WTC11 (cell line): ENCODE measurements at regions not wholly inside any gene's neighbourhood (a gene's known extent, or its start where the extent isn't known, plus 50 kb on each side); places are given as distances from the start of the nearest gene placed in this dataset.
"Not testable (repeated sequence)": the region's sequence is repeated elsewhere in the genome, so short reads cannot be mapped to it uniquely, and the experiment has no call there.

Experiments
- ATAC-seq: fragments of 200-7000 bp; cut with Tn5 transposase; 2 replicates; pipeline ENCODE4 v1.10.0; 2021; ENCODE audit warnings: mild to moderate bottlenecking, moderate library complexity
- CTCF ChIA-PET: fragments of 300-600 bp; sonication (Branson Sonifier 250); formaldehyde crosslinking; loops from one replicate; lab custom pipeline; 2021; ENCODE audit warnings: antibody characterized with exemption; lab: Charles Lee
- POLR2A ChIA-PET: fragments of 350-600 bp; sonication (Branson Sonifier 250); formaldehyde crosslinking; loops from one replicate; lab custom pipeline; 2021; ENCODE audit warnings: antibody characterized with exemption; lab: Charles Lee
- DNase-seq: peaks from one replicate; pipeline ENCODE4 v3.0.0; 2021; ENCODE audit warnings: low spot score
- H3K27ac Mint-ChIP-seq: 2 replicates; pipeline ENCODE4 v1.8.0; 2021; ENCODE audit warnings: mixed read lengths
- H3K27me3 Mint-ChIP-seq: 2 replicates; pipeline ENCODE4 v1.8.0; 2021; ENCODE audit warnings: low read depth, mild to moderate bottlenecking, moderate library complexity, mixed read lengths
- H3K36me3 Mint-ChIP-seq: 2 replicates; pipeline ENCODE4 v1.8.0; 2021; ENCODE audit warnings: mixed read lengths
- H3K4me1 Mint-ChIP-seq: 2 replicates; pipeline ENCODE4 v1.8.0; 2022; ENCODE audit warnings: mixed read lengths
- H3K4me3 Mint-ChIP-seq: 2 replicates; pipeline ENCODE4 v1.8.0; 2021; ENCODE audit warnings: mild to moderate bottlenecking, moderate library complexity, mixed read lengths
- H3K9me3 Mint-ChIP-seq: 2 replicates; pipeline ENCODE4 v1.8.0; 2021; ENCODE audit warnings: mixed read lengths

GRCh38 chr1:196366-196765, 255.1 kb downstream of the OR4F29 start:
- CTCF ChIA-PET, ATAC-seq, DNase-seq, H3K36me3 Mint-ChIP-seq, H3K4me3 Mint-ChIP-seq, H3K9me3 Mint-ChIP-seq, H3K27ac Mint-ChIP-seq, POLR2A ChIA-PET, H3K4me1 Mint-ChIP-seq, H3K27me3 Mint-ChIP-seq: not testable (repeated sequence)

GRCh38 chr1:191296-192049, 260.0 kb downstream of the OR4F29 start:
- CTCF ChIA-PET, H3K4me1 Mint-ChIP-seq, H3K27me3 Mint-ChIP-seq, H3K36me3 Mint-ChIP-seq, H3K9me3 Mint-ChIP-seq, POLR2A ChIA-PET, H3K4me3 Mint-ChIP-seq, H3K27ac Mint-ChIP-seq, ATAC-seq: not testable (repeated sequence)
- peak; percentile 25 for DNase-seq

DNA sequence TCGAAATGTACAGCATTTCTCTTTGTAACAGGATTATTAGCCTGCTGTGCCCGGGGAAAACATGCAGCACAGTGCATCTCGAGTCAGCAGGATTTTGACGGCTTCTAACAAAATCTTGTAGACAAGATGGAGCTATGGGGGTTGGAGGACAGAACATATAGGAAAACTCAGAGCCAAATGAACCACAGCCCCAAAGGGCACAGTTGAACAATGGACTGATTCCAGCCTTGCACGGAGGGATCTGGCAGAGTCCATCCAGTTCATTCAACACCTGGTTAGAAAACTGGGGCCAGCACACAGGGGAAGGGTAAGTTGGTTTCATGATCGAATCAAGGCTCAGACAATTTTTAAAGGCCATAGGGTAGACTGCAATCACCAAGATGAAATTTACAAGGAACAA, 260.8 kb downstream of the OR4F29 start:
- DNase-seq, POLR2A ChIA-PET, H3K36me3 Mint-ChIP-seq, ATAC-seq, H3K27me3 Mint-ChIP-seq, CTCF ChIA-PET, H3K4me1 Mint-ChIP-seq, H3K27ac Mint-ChIP-seq, H3K9me3 Mint-ChIP-seq, H3K4me3 Mint-ChIP-seq: not testable (repeated sequence)

- ATAC-seq, H3K27ac Mint-ChIP-seq, H3K9me3 Mint-ChIP-seq, CTCF ChIA-PET, H3K27me3 Mint-ChIP-seq, POLR2A ChIA-PET, DNase-seq, H3K36me3 Mint-ChIP-seq, H3K4me1 Mint-ChIP-seq, H3K4me3 Mint-ChIP-seq: not testable (repeated sequence)
These were observed 261.6 kb downstream of the OR4F29 start for GRCh38 chr1:189915-190314.

- not testable (repeated sequence) for ATAC-seq, H3K27ac Mint-ChIP-seq, DNase-seq
These were observed 262.2 kb downstream of the OR4F29 start for GRCh38 chr1:189270-189669.

DNA sequence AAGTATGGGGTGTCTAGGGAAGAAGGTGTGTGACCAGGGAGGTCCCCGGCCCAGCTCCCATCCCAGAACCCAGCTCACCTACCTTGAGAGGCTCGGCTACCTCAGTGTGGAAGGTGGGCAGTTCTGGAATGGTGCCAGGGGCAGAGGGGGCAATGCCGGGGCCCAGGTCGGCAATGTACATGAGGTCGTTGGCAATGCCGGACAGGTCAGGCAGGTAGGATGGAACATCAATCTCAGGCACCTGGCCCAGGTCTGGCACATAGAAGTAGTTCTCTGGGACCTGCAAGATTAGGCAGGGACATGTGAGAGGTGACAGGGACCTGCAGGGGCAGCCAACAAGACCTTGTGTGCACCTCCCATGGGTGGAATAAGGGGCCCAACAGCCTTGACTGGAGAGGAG, 264.2 kb downstream of the OR4F29 start:
- H3K4me1 Mint-ChIP-seq, H3K27me3 Mint-ChIP-seq, ATAC-seq, POLR2A ChIA-PET, H3K36me3 Mint-ChIP-seq, H3K27ac Mint-ChIP-seq, H3K9me3 Mint-ChIP-seq, DNase-seq, H3K4me3 Mint-ChIP-seq, CTCF ChIA-PET: not testable (repeated sequence)

More at GRCh38 chr1:189270-189669, 262.2 kb downstream of the OR4F29 start:
- H3K9me3 Mint-ChIP-seq, H3K4me3 Mint-ChIP-seq, H3K4me1 Mint-ChIP-seq, H3K27me3 Mint-ChIP-seq, POLR2A ChIA-PET, CTCF ChIA-PET, H3K36me3 Mint-ChIP-seq: not testable (repeated sequence)

DNA sequence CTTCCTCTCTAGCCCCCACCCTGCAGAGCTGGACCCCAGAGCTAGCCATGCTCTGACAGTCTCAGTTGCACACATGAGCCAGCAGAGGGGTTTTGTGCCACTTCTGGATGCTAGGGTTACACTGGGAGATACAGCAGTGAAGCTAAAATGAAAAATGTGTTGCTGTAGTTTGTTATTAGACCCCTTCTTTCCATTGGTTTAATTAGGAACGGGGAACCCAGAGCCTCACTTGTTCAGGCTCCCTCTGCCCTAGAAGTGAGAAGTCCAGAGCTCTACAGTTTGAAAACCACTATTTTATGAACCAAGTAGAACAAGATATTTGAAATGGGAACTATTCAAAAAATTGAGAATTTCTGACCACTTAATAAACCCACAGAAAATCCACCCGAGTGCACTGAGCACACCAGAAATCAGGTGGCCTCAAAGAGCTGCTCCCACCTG, 264.8 kb downstream of the OR4F29 start:
- DNase-seq, H3K4me3 Mint-ChIP-seq, ATAC-seq, H3K4me1 Mint-ChIP-seq, H3K36me3 Mint-ChIP-seq, POLR2A ChIA-PET, H3K27me3 Mint-ChIP-seq, H3K27ac Mint-ChIP-seq, H3K9me3 Mint-ChIP-seq, CTCF ChIA-PET: not testable (repeated sequence)

DNA sequence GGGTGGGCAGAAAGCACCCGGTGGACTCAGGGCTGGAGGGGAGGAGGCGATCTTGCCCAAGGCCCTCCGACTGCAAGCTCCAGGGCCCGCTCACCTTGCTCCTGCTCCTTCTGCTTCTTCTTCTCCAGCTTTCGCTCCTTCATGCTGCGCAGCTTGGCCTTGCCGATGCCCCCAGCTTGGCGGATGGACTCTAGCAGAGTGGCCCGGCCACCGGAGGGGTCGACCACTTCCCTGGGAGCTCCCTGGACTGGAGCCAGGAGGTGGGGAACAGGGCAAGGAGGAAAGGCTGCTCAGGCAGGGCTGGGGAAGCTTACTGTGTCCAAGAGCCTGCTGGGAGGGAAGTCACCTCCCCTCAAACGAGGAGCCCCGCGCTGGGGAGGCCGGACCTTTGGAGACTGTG, 265.3 kb downstream of the OR4F29 start:
- H3K4me1 Mint-ChIP-seq, H3K27ac Mint-ChIP-seq, ATAC-seq, H3K36me3 Mint-ChIP-seq, DNase-seq, H3K9me3 Mint-ChIP-seq, H3K4me3 Mint-ChIP-seq, CTCF ChIA-PET, POLR2A ChIA-PET, H3K27me3 Mint-ChIP-seq: not testable (repeated sequence)

GRCh38 chr1:185526-185925, 266.0 kb downstream of the OR4F29 start:
- DNase-seq, H3K9me3 Mint-ChIP-seq, H3K27me3 Mint-ChIP-seq, H3K36me3 Mint-ChIP-seq, H3K4me1 Mint-ChIP-seq, ATAC-seq, H3K4me3 Mint-ChIP-seq, H3K27ac Mint-ChIP-seq, CTCF ChIA-PET, POLR2A ChIA-PET: not testable (repeated sequence)

DNA sequence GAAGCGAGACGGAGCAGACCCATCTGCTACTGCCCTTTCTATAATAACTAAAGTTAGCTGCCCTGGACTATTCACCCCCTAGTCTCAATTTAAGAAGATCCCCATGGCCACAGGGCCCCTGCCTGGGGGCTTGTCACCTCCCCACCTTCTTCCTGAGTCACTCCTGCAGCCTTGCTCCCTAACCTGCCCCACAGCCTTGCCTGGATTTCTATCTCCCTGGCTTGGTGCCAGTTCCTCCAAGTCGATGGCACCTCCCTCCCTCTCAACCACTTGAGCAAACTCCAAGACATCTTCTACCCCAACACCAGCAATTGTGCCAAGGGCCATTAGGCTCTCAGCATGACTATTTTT, 267.2 kb downstream of the OR4F29 start:
- H3K27ac Mint-ChIP-seq, H3K9me3 Mint-ChIP-seq, ATAC-seq, H3K4me3 Mint-ChIP-seq, CTCF ChIA-PET, H3K4me1 Mint-ChIP-seq, POLR2A ChIA-PET, H3K36me3 Mint-ChIP-seq, H3K27me3 Mint-ChIP-seq, DNase-seq: not testable (repeated sequence)

DNA sequence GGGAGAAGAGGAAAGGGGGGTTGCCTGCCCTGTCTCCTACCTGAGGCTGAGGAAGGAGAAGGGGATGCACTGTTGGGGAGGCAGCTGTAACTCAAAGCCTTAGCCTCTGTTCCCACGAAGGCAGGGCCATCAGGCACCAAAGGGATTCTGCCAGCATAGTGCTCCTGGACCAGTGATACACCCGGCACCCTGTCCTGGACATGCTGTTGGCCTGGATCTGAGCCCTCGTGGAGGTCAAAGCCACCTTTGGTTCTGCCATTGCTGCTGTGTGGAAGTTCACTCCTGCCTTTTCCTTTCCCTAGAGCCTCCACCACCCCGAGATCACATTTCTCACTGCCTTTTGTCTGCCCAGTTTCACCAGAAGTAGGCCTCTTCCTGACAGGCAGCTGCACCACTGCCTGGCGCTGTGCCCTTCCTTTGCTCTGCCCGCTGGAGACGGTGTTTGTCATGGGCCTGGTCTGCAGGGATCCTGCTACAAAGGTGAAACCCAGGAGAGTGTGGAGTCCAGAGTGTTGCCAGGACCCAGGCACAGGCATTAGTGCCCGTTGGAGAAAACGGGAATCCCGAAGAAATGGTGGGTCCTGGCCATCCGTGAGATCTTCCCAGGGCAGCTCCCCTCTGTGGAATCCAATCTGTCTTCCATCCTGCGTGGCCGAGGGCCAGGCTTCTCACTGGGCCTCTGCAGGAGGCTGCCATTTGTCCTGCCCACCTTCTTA, 267.7 kb downstream of the OR4F29 start:
- H3K4me1 Mint-ChIP-seq, H3K9me3 Mint-ChIP-seq, CTCF ChIA-PET, POLR2A ChIA-PET, H3K36me3 Mint-ChIP-seq, ATAC-seq, H3K27me3 Mint-ChIP-seq, H3K27ac Mint-ChIP-seq, H3K4me3 Mint-ChIP-seq, DNase-seq: not testable (repeated sequence)

DNA sequence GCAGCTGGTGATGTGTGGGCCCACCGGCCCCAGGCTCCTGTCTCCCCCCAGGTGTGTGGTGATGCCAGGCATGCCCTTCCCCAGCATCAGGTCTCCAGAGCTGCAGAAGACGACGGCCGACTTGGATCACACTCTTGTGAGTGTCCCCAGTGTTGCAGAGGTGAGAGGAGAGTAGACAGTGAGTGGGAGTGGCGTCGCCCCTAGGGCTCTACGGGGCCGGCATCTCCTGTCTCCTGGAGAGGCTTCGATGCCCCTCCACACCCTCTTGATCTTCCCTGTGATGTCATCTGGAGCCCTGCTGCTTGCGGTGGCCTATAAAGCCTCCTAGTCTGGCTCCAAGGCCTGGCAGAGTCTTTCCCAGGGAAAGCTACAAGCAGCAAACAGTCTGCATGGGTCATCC, 268.4 kb downstream of the OR4F29 start:
- H3K36me3 Mint-ChIP-seq, ATAC-seq, H3K4me3 Mint-ChIP-seq, H3K9me3 Mint-ChIP-seq, POLR2A ChIA-PET, H3K27me3 Mint-ChIP-seq, H3K27ac Mint-ChIP-seq, H3K4me1 Mint-ChIP-seq, DNase-seq, CTCF ChIA-PET: not testable (repeated sequence)
